Keratinocyte (primary cell): ENCODE measurements at regions not wholly inside any gene's neighbourhood (a gene's known extent, or its start where the extent isn't known, plus 50 kb on each side); places are given as distances from the start of the nearest gene placed in this dataset.

Experiments used
- DNase-seq: peaks from one replicate; pipeline ENCODE4 v3.0.0-alpha.2; 2011; ENCODE audit warnings: low read depth, missing footprints, low spot score
- FAIRE-seq: peaks from 2 replicates; lab custom pipeline; 2011; peaks lifted over from hg19 to GRCh38; lab: Jason Lieb, UNC
- H2AFZ ChIP-seq: 2 replicates; pipeline ENCODE4 v1.6.0; 2012; ENCODE audit warnings: low read length, control low read depth, inconsistent platforms; ENCODE audit not compliant: control insufficient read depth
- H3K27ac ChIP-seq: 2 replicates; pipeline ENCODE4 v1.5.1; 2011; ENCODE audit warnings: low read length; ENCODE audit not compliant: control insufficient read depth, insufficient read depth
- H3K27me3 ChIP-seq: 3 replicates; pipeline ENCODE4 v1.6.0; 2011; ENCODE audit warnings: low read length; ENCODE audit not compliant: control insufficient read depth, insufficient read depth; ENCODE audit errors: extremely low read depth
- H3K36me3 ChIP-seq, 2 experiments: 2 replicates in 1 of 2; 3 replicates in 1 of 2; pipeline ENCODE4 v1.5.1; 2011; ENCODE audit warnings: low read length in 2 of 2, mild to moderate bottlenecking in 1 of 2; ENCODE audit not compliant: control insufficient read depth in 2 of 2, insufficient read depth in 2 of 2; ENCODE audit errors: extremely low read depth in 1 of 2
- H3K4me1 ChIP-seq: 3 replicates; pipeline ENCODE4 v1.5.1; 2011; ENCODE audit warnings: low read length; ENCODE audit not compliant: control insufficient read depth, insufficient read depth; ENCODE audit errors: extremely low read depth
- H3K4me2 ChIP-seq: 3 replicates; pipeline ENCODE4 v1.6.0; 2011; ENCODE audit warnings: low read depth, low read length; ENCODE audit not compliant: control insufficient read depth, insufficient read depth; ENCODE audit errors: extremely low read depth
- H3K4me3 ChIP-seq, 3 experiments: fragments of 200-600 bp in 1 of 3; sonication (generic) in 1 of 3; 2 replicates in 2 of 3; 3 replicates in 1 of 3; pipeline ENCODE4 v1.5.1; 2011 to 2016; ENCODE audit warnings: low read length in 3 of 3, mild to moderate bottlenecking in 3 of 3, control low read depth in 2 of 3, inconsistent platforms in 1 of 3, low read depth in 1 of 3, mixed read lengths in 1 of 3, mixed run types in 1 of 3, moderate library complexity in 1 of 3; ENCODE audit not compliant: control insufficient read depth in 2 of 3, insufficient read depth in 2 of 3; ENCODE audit errors: extremely low read depth in 1 of 3
- H3K79me2 ChIP-seq: 2 replicates; pipeline ENCODE4 v1.6.0; 2012; ENCODE audit warnings: low read length; ENCODE audit not compliant: control insufficient read depth, insufficient read depth
- H3K9ac ChIP-seq: 3 replicates; pipeline ENCODE4 v1.6.0; 2011; ENCODE audit warnings: low read length; ENCODE audit not compliant: control insufficient read depth, insufficient read depth; ENCODE audit errors: extremely low read depth
- H3K9me1 ChIP-seq: 3 replicates; pipeline ENCODE4 v1.6.0; 2011; ENCODE audit warnings: low read length; ENCODE audit not compliant: control insufficient read depth, insufficient read depth; ENCODE audit errors: extremely low read depth
- H3K9me3 ChIP-seq: 2 replicates; pipeline ENCODE4 v1.5.1; 2012; ENCODE audit warnings: low read depth, low read length; ENCODE audit not compliant: control insufficient read depth
- H4K20me1 ChIP-seq: 3 replicates; pipeline ENCODE4 v1.6.0; 2011; ENCODE audit warnings: low read length; ENCODE audit not compliant: control insufficient read depth, insufficient read depth; ENCODE audit errors: extremely low read depth
- CTCF ChIP-seq, 3 experiments: IDR thresholded peaks in 1 of 3; conservative IDR thresholded peaks in 1 of 3; optimal IDR thresholded peaks in 1 of 3; 2 replicates in 2 of 3; 3 replicates in 1 of 3; pipeline versions ENCODE3 to v1.5.1; 2011; ENCODE audit warnings: low read length in 3 of 3, mild to moderate bottlenecking in 3 of 3, moderate library complexity in 2 of 3, control low read depth in 1 of 3, inconsistent platforms in 1 of 3; ENCODE audit not compliant: insufficient read depth in 2 of 3; ENCODE audit errors: extremely low read depth in 1 of 3
- EZH2 ChIP-seq: IDR thresholded peaks from one replicate; pipeline ENCODE4 v1.6.1; 2012; ENCODE audit warnings: inconsistent platforms, mild to moderate bottlenecking, low read length, moderate library complexity
- dilution Hi-C: fragments of 300-500 bp; cut with MboI; formaldehyde crosslinking; loops from one replicate; pipeline ENCODE4 v1.7.0; 2020; ENCODE audit warnings: low sequenced_read_pairs; ENCODE audit not compliant: extremely low pct_ligation_motif_present

- Histone ChIP-seq H3K4me1 (no peaks in the 10 kb centered on the region), H2AFZ (no peak overlapping the region), H3K27me3 (no peaks in the 10 kb centered on the region), H3K27ac (no peak overlapping the region), H3K4me2 (no peak overlapping the region), H3K9me1 (no peaks in the 10 kb centered on the region), H4K20me1 (no peaks in the 10 kb centered on the region), H3K9ac (no peak overlapping the region), H3K36me3 (no peaks in the 10 kb centered on the region), H3K9me3 (peaks cover 2% of the 10 kb centered on the region), H3K79me2 (no peaks in the 10 kb centered on the region), H3K4me3 (no peak overlapping the region)
- DNase-seq = no peak
- TF ChIP-seq CTCF (optimal IDR thresholded peaks at IDR 0.05 in 1 of 3, IDR thresholded peaks at IDR 0.05 in 1 of 3, conservative IDR thresholded peaks at IDR 0.05 in 1 of 3; ENCODE audit: extremely low read depth in 1 of 3, insufficient read depth in 2 of 3, low read length in 3 of 3) = no peak
- no peak for TF ChIP-seq EZH2
- dilution Hi-C loops = no loop called here
- FAIRE-seq = no peak
Measured at GRCh38 chr3:5727743-5728484, 540.4 kb downstream of the EDEM1 start.

- DNase-seq (no peak), FAIRE-seq (no peak)
- H3K4me3 ChIP-seq = no peak overlapping the region
- dilution Hi-C loops = no loop called here
- no peak overlapping the region for H3K4me2 ChIP-seq
- H3K4me1 ChIP-seq = no peaks in the 10 kb centered on the region
- H3K27ac ChIP-seq = no peak overlapping the region
- H3K36me3 ChIP-seq = no peaks in the 10 kb centered on the region
- no peak overlapping the region for H3K9ac ChIP-seq
- H3K27me3 ChIP-seq = no peaks in the 10 kb centered on the region
- H4K20me1 ChIP-seq = no peaks in the 10 kb centered on the region
- peaks cover 2% of the 10 kb centered on the region for H3K9me3 ChIP-seq
- no peaks in the 10 kb centered on the region for H3K79me2 ChIP-seq
- no peak for TF ChIP-seq CTCF (optimal IDR thresholded peaks at IDR 0.05 in 1 of 3, IDR thresholded peaks at IDR 0.05 in 1 of 3, conservative IDR thresholded peaks at IDR 0.05 in 1 of 3; ENCODE audit: extremely low read depth in 1 of 3, insufficient read depth in 2 of 3, low read length in 3 of 3)
- TF ChIP-seq EZH2 = no peak
- no peaks in the 10 kb centered on the region for H3K9me1 ChIP-seq
- no peak overlapping the region for H2AFZ ChIP-seq
Measured at GRCh38 chr3:5729852-5730251, 542.3 kb downstream of the EDEM1 start.
